K562 (cell line): ENCODE measurements at regions not wholly inside any gene's neighbourhood (a gene's known extent, or its start where the extent isn't known, plus 50 kb on each side); places are given as distances from the start of the nearest gene placed in this dataset.
A peak's percentile ranks its signal among the peaks of the same experiment; 100 is the strongest.

ENCODE experiments used
- ATF1 ChIP-seq, 2 experiments: fragments of 450-650 bp in 1 of 2; IDR thresholded peaks; 2 replicates each; pipeline ENCODE4 v1.6.1; 2016; ENCODE audit warnings: missing compliant biosample characterization in 1 of 2, missing genetic modification characterization in 1 of 2
- ELF1 ChIP-seq: fragments of 200-800 bp; sonication (Bioruptor generic); IDR thresholded peaks from 2 replicates; pipeline ENCODE4 v1.6.1; 2016; ENCODE audit warnings: missing genetic modification characterization, missing compliant biosample characterization
- ESRRA ChIP-seq: fragments of 450-650 bp; IDR thresholded peaks from 2 replicates; pipeline ENCODE4 v1.6.1; 2014; ENCODE audit warnings: low read depth, mild to moderate bottlenecking, moderate library complexity, borderline replicate concordance
- HNRNPK ChIP-seq: fragments of 200-400 bp; formaldehyde crosslinking; IDR thresholded peaks from one replicate; pipeline ENCODE4 v1.6.1; 2018; ENCODE audit warnings: mild to moderate bottlenecking, low read depth, low read length; ENCODE audit not compliant: poor library complexity, severe bottlenecking
- KDM4B ChIP-seq, 2 experiments: fragments of 450-650 bp in 1 of 2; sonication (generic) in 1 of 2; IDR thresholded peaks; 2 replicates each; pipeline ENCODE4 v1.6.1; 2016 to 2017; ENCODE audit warnings: borderline replicate concordance in 2 of 2, antibody characterized with exemption in 1 of 2, low read depth in 1 of 2, mild to moderate bottlenecking in 1 of 2
- LCOR ChIP-seq: sonication (generic); formaldehyde crosslinking; IDR thresholded peaks from 2 replicates; pipeline ENCODE4 v1.8.0; 2022; ENCODE audit warnings: mild to moderate bottlenecking, missing genetic modification reagents
- NCOA4 ChIP-seq: fragments of 450-650 bp; IDR thresholded peaks from 2 replicates; pipeline ENCODE4 v1.6.1; 2018; ENCODE audit warnings: mild to moderate bottlenecking; ENCODE audit not compliant: partially characterized antibody
- PRPF4 ChIP-seq: fragments of 200-400 bp; formaldehyde crosslinking; IDR thresholded peaks from one replicate; pipeline ENCODE4 v1.6.1; 2017; ENCODE audit warnings: low read length, low read depth, mild to moderate bottlenecking; ENCODE audit not compliant: insufficient read depth, poor library complexity, severe bottlenecking
- RB1 ChIP-seq: fragments of 450-650 bp; IDR thresholded peaks from 2 replicates; pipeline ENCODE4 v1.6.1; 2017; ENCODE audit warnings: low read depth, mild to moderate bottlenecking
- SETDB1 ChIP-seq: IDR thresholded peaks from one replicate; pipeline ENCODE4 v1.6.1; 2012; ENCODE audit warnings: low read length, control low read depth, inconsistent platforms
- SMC3 ChIP-seq: conservative IDR thresholded peaks from 2 replicates; pipeline ENCODE4 v1.6.1; 2011; ENCODE audit warnings: low read depth, low read length, improper control_type of control experiment; ENCODE audit not compliant: insufficient read depth
- SPI1 ChIP-seq: IDR thresholded peaks from 2 replicates; pipeline ENCODE4 v1.6.1; 2011; ENCODE audit warnings: low read depth, low read length, control low read depth, borderline replicate concordance
- SRF ChIP-seq, 2 experiments: fragments of 250-450, 450-650 bp in 1 of 2; sonication (Bioruptor Pico) in 1 of 2; sonication (generic) in 1 of 2; formaldehyde crosslinking; IDR thresholded peaks; 2 replicates each; pipeline versions ENCODE4 v1.5.0 to v1.5.1; 2020 to 2022; ENCODE audit warnings: mild to moderate bottlenecking in 1 of 2, missing genetic modification reagents in 1 of 2
- ZFPM2 ChIP-seq: fragments of 250-450 bp; sonication (Bioruptor Pico); IDR thresholded peaks from 2 replicates; pipeline ENCODE4 v1.5.1; 2022; ENCODE audit warnings: mild to moderate bottlenecking
- ZNF384 ChIP-seq: IDR thresholded peaks from 2 replicates; pipeline ENCODE4 v1.6.1; 2012; ENCODE audit warnings: low read depth, low read length, improper control_type of control experiment
- ZNF780A ChIP-seq: fragments of 250-450 bp; sonication (Bioruptor Pico); IDR thresholded peaks from 2 replicates; pipeline ENCODE4 v1.5.0; 2021; ENCODE audit warnings: mild to moderate bottlenecking
- TF ChIP-seq, protein P1 (sequence below): IDR thresholded peaks from 2 replicates; pipeline ENCODE4 v1.6.1; 2016; ENCODE audit warnings: missing genetic modification characterization, missing compliant biosample characterization
- TF ChIP-seq, protein P2 (sequence below): IDR thresholded peaks from 2 replicates; pipeline ENCODE4 v1.6.1; 2011; ENCODE audit not compliant: insufficient read length; ENCODE audit errors: extremely low read depth
- TF ChIP-seq, protein P3 (sequence below): sonication (generic); formaldehyde crosslinking; IDR thresholded peaks from 2 replicates; pipeline ENCODE4 v1.4.0; 2020; ENCODE audit warnings: mild to moderate bottlenecking, missing genetic modification reagents
- TF ChIP-seq, protein P4 (sequence below): fragments of 250-450 bp; sonication (Bioruptor Pico); IDR thresholded peaks from 2 replicates; pipeline ENCODE4 v1.4.0; 2020; ENCODE audit warnings: borderline replicate concordance

DNA sequence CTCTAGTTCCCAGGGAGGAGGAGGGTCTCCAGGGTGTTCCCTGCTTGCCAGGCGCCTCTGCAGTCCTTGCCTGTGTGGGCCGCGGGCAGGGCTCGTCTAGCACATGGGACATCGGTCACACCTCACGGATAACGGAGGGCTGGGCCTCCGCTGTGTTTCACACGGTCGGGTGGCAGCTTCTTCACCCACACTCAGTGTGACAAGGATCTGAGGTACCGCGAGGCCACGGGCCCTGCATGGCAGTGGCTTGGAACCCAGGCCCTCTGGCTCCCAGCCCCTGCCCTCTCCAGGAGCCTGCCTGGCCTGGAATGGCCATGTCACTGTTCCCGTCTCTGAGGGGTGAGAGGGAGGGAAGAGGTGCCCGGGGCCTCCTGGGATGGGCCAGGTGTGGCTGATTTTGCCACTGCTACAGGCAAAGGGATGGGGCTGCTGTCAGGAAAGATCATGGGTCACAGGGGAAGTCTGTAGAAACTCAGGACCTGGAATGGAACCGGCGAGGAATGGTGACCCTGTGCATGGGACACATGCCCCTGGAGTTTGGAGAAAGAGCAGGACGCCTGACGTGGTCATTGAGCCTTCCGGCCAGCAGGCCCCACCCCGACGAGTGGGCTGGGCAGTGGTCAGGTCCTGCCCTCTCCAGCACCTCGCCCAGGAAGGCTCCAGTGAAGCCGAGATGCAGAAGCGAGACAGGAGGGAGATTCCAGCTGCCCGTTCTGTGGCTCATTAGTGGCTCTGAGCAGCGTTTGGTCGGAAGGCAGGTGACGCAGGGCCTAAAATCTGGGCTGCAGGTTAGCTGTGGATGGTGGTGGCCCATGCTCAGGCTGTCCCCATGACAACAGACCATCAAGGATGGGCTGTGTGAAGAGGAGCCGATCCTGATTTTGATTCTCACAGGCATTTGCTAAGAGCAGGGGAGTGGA, 76.5 kb upstream of the GSE1 start (continued):
- TF ChIP-seq, protein P1, sequence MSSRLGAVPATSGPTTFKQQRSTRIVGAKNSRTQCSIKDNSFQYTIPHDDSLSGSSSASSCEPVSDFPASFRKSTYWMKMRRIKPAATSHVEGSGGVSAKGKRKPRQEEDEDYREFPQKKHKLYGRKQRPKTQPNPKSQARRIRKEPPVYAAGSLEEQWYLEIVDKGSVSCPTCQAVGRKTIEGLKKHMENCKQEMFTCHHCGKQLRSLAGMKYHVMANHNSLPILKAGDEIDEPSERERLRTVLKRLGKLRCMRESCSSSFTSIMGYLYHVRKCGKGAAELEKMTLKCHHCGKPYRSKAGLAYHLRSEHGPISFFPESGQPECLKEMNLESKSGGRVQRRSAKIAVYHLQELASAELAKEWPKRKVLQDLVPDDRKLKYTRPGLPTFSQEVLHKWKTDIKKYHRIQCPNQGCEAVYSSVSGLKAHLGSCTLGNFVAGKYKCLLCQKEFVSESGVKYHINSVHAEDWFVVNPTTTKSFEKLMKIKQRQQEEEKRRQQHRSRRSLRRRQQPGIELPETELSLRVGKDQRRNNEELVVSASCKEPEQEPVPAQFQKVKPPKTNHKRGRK (tag) = no peak
- no peak for TF ChIP-seq LCOR (CRISPR knock-in tag)
- TF ChIP-seq, protein P2, sequence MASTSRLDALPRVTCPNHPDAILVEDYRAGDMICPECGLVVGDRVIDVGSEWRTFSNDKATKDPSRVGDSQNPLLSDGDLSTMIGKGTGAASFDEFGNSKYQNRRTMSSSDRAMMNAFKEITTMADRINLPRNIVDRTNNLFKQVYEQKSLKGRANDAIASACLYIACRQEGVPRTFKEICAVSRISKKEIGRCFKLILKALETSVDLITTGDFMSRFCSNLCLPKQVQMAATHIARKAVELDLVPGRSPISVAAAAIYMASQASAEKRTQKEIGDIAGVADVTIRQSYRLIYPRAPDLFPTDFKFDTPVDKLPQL = no peak
- TF ChIP-seq KDM4B (IDR thresholded peaks at IDR 0.05; ENCODE audit: borderline replicate concordance in 2 of 2, low read depth in 1 of 2) = 0 out of 4 replicates have a peak, but pooled peaks of 1 of the 2 experiments have one; percentile 28
- TF ChIP-seq SRF (CRISPR knock-in tag; IDR thresholded peaks at IDR 0.05) = no peak
- TF ChIP-seq SPI1 = no peak
- no peak for TF ChIP-seq SMC3
- TF ChIP-seq ATF1 (CRISPR knock-in tag; IDR thresholded peaks at IDR 0.05) = no peak
- TF ChIP-seq ATF1 (tag; IDR thresholded peaks at IDR 0.05) = no peak; the same call in 1 of the 2 replicates
- TF ChIP-seq NCOA4 = no peak
- TF ChIP-seq PRPF4 = no peak
- no peak for TF ChIP-seq ZNF384
- TF ChIP-seq RB1 = no peak; the same call in 1 of the 2 replicates
- no peak for TF ChIP-seq SETDB1
- TF ChIP-seq, protein P3, sequence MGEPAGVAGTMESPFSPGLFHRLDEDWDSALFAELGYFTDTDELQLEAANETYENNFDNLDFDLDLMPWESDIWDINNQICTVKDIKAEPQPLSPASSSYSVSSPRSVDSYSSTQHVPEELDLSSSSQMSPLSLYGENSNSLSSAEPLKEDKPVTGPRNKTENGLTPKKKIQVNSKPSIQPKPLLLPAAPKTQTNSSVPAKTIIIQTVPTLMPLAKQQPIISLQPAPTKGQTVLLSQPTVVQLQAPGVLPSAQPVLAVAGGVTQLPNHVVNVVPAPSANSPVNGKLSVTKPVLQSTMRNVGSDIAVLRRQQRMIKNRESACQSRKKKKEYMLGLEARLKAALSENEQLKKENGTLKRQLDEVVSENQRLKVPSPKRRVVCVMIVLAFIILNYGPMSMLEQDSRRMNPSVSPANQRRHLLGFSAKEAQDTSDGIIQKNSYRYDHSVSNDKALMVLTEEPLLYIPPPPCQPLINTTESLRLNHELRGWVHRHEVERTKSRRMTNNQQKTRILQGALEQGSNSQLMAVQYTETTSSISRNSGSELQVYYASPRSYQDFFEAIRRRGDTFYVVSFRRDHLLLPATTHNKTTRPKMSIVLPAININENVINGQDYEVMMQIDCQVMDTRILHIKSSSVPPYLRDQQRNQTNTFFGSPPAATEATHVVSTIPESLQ (CRISPR knock-in tag) = no peak
- TF ChIP-seq, protein P4, sequence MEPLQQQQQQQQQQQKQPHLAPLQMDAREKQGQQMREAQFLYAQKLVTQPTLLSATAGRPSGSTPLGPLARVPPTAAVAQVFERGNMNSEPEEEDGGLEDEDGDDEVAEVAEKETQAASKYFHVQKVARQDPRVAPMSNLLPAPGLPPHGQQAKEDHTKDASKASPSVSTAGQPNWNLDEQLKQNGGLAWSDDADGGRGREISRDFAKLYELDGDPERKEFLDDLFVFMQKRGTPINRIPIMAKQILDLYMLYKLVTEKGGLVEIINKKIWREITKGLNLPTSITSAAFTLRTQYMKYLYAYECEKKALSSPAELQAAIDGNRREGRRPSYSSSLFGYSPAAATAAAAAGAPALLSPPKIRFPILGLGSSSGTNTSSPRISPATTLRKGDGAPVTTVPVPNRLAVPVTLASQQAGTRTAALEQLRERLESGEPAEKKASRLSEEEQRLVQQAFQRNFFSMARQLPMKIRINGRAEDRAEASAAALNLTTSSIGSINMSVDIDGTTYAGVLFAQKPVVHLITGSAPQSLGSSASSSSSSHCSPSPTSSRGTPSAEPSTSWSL (CRISPR knock-in tag) = peak; percentile 87; the same call in 1 of the 2 replicates
- no peak for TF ChIP-seq ELF1 (tag)
- peak; percentile 47; the same call in 1 of the 2 replicates for TF ChIP-seq ZFPM2 (CRISPR knock-in tag)
- no peak for TF ChIP-seq ESRRA
- no peak for TF ChIP-seq HNRNPK
- no peak for TF ChIP-seq ZNF780A
